ENCODE measurements at regions not wholly inside any gene's neighbourhood (a gene's known extent, or its start where the extent isn't known, plus 50 kb on each side); places are given as distances from the start of the nearest gene placed in this dataset.

- no peak overlapping the region for H3K4me2 ChIP-seq (ENCODE audit: control insufficient read depth, extremely low read depth, insufficient read depth, low read depth, low read length)
- no peak overlapping the region for H3K9ac ChIP-seq (ENCODE audit: control insufficient read depth, extremely low read depth, insufficient read depth, low read length)
- no peak overlapping the region for H3K27ac ChIP-seq (ENCODE audit: control insufficient read depth, insufficient read depth, low read length)
- no peaks in the 10 kb centered on the region for H3K79me2 ChIP-seq (ENCODE audit: control insufficient read depth, insufficient read depth, low read length)
- no peak overlapping the region for H2AFZ ChIP-seq (ENCODE audit: control insufficient read depth, low read length)
- H3K9me1 ChIP-seq (ENCODE audit: control insufficient read depth, extremely low read depth, insufficient read depth, low read length), result no peaks in the 10 kb centered on the region
- no peaks in the 10 kb centered on the region for H3K36me3 ChIP-seq (ENCODE audit: control insufficient read depth in 2 of 2, extremely low read depth in 1 of 2, insufficient read depth in 2 of 2, low read length in 2 of 2)
- H3K4me1 ChIP-seq (ENCODE audit: control insufficient read depth, extremely low read depth, insufficient read depth, low read length), result no peaks in the 10 kb centered on the region
- no peaks in the 10 kb centered on the region for H3K27me3 ChIP-seq (ENCODE audit: control insufficient read depth, extremely low read depth, insufficient read depth, low read length)
- TF ChIP-seq EZH2 (IDR thresholded peaks at IDR 0.05; ENCODE audit: low read length), result no peak
- TF ChIP-seq, protein P1, sequence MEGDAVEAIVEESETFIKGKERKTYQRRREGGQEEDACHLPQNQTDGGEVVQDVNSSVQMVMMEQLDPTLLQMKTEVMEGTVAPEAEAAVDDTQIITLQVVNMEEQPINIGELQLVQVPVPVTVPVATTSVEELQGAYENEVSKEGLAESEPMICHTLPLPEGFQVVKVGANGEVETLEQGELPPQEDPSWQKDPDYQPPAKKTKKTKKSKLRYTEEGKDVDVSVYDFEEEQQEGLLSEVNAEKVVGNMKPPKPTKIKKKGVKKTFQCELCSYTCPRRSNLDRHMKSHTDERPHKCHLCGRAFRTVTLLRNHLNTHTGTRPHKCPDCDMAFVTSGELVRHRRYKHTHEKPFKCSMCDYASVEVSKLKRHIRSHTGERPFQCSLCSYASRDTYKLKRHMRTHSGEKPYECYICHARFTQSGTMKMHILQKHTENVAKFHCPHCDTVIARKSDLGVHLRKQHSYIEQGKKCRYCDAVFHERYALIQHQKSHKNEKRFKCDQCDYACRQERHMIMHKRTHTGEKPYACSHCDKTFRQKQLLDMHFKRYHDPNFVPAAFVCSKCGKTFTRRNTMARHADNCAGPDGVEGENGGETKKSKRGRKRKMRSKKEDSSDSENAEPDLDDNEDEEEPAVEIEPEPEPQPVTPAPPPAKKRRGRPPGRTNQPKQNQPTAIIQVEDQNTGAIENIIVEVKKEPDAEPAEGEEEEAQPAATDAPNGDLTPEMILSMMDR (optimal IDR thresholded peaks at IDR 0.05 in 1 of 3, IDR thresholded peaks at IDR 0.05 in 1 of 3, conservative IDR thresholded peaks at IDR 0.05 in 1 of 3; ENCODE audit: extremely low read depth in 1 of 3, insufficient read depth in 2 of 3, low read length in 3 of 3), result no peak
- DNase-seq (ENCODE audit: low read depth, low spot score) (no peak), FAIRE-seq (no peak)
- H3K9me3 ChIP-seq (ENCODE audit: control insufficient read depth, low read depth, low read length), result no peaks in the 10 kb centered on the region
- dilution Hi-C loops (cut with MboI; ENCODE audit: extremely low pct_ligation_motif_present, low sequenced_read_pairs), result no loop called here
- H3K4me3 ChIP-seq (ENCODE audit: control insufficient read depth in 2 of 3, extremely low read depth in 1 of 3, insufficient read depth in 2 of 3, low read depth in 1 of 3, low read length in 3 of 3), result no peak overlapping the region
- no peaks in the 10 kb centered on the region for H4K20me1 ChIP-seq (ENCODE audit: control insufficient read depth, extremely low read depth, insufficient read depth, low read length)
Observed at GRCh38 chr9:1320051-1320557, 269.9 kb downstream of the DMRT2 start.

- H3K79me2 ChIP-seq (ENCODE audit: control insufficient read depth, insufficient read depth, low read length), result no peaks in the 10 kb centered on the region
- no peak overlapping the region for H3K27ac ChIP-seq (ENCODE audit: control insufficient read depth, insufficient read depth, low read length)
- DNase-seq (ENCODE audit: low read depth, low spot score), result no peak
- dilution Hi-C loops (cut with MboI; ENCODE audit: extremely low pct_ligation_motif_present, low sequenced_read_pairs), result no loop called here
- H3K9ac ChIP-seq (ENCODE audit: control insufficient read depth, extremely low read depth, insufficient read depth, low read length), result no peak overlapping the region
- no peaks in the 10 kb centered on the region for H3K36me3 ChIP-seq (ENCODE audit: control insufficient read depth in 2 of 2, extremely low read depth in 1 of 2, insufficient read depth in 2 of 2, low read length in 2 of 2)
- no peaks in the 10 kb centered on the region for H3K9me1 ChIP-seq (ENCODE audit: control insufficient read depth, extremely low read depth, insufficient read depth, low read length)
- TF ChIP-seq, protein P1 (optimal IDR thresholded peaks at IDR 0.05 in 1 of 3, IDR thresholded peaks at IDR 0.05 in 1 of 3, conservative IDR thresholded peaks at IDR 0.05 in 1 of 3; ENCODE audit: extremely low read depth in 1 of 3, insufficient read depth in 2 of 3, low read length in 3 of 3), result no peak
- no peak for TF ChIP-seq EZH2 (IDR thresholded peaks at IDR 0.05; ENCODE audit: low read length)
- no peaks in the 10 kb centered on the region for H3K9me3 ChIP-seq (ENCODE audit: control insufficient read depth, low read depth, low read length)
- no peak for FAIRE-seq
- H4K20me1 ChIP-seq (ENCODE audit: control insufficient read depth, extremely low read depth, insufficient read depth, low read length), result no peaks in the 10 kb centered on the region
- H3K4me1 ChIP-seq (ENCODE audit: control insufficient read depth, extremely low read depth, insufficient read depth, low read length), result no peaks in the 10 kb centered on the region
- H3K4me2 ChIP-seq (ENCODE audit: control insufficient read depth, extremely low read depth, insufficient read depth, low read depth, low read length), result no peak overlapping the region
- H2AFZ ChIP-seq (ENCODE audit: control insufficient read depth, low read length), result no peak overlapping the region
- H3K4me3 ChIP-seq (ENCODE audit: control insufficient read depth in 2 of 3, extremely low read depth in 1 of 3, insufficient read depth in 2 of 3, low read depth in 1 of 3, low read length in 3 of 3), result no peak overlapping the region
- no peaks in the 10 kb centered on the region for H3K27me3 ChIP-seq (ENCODE audit: control insufficient read depth, extremely low read depth, insufficient read depth, low read length)
Observed at GRCh38 chr9:1320607-1321195, 270.5 kb downstream of the DMRT2 start.
